Middle frontal gyrus (tissue), 1 donor: ENCODE measurements at regions not wholly inside any gene's neighbourhood (a gene's known extent, or its start where the extent isn't known, plus 50 kb on each side); places are given as distances from the start of the nearest gene placed in this dataset.

Source experiments
- DNase-seq: peaks from one replicate; pipeline ENCODE4 v3.0.0-alpha.2; 2015; ENCODE audit warnings: low spot score; ENCODE audit errors: extremely low spot score

GRCh38 chr9:75610246-75610645, 280.2 kb upstream of the PCSK5 start:
- DNase-seq, result no peak

- no peak for DNase-seq
Measured at GRCh38 chr9:75612205-75612604, 278.3 kb upstream of the PCSK5 start.

GRCh38 chr9:75612754-75613153, 277.7 kb upstream of the PCSK5 start:
- DNase-seq, result no peak

GRCh38 chr9:75615284-75615683, 275.2 kb upstream of the PCSK5 start:
- no peak for DNase-seq

GRCh38 chr9:75616052-75616451, 274.4 kb upstream of the PCSK5 start:
- no peak for DNase-seq

- DNase-seq, result no peak
Measured at GRCh38 chr9:75616841-75617566, 273.5 kb upstream of the PCSK5 start.

- DNase-seq, result no peak
Measured at GRCh38 chr9:75623462-75623861, 267.0 kb upstream of the PCSK5 start.

GRCh38 chr9:75624998-75625397, 265.5 kb upstream of the PCSK5 start:
- no peak for DNase-seq

- no peak for DNase-seq
Measured at GRCh38 chr9:75626860-75627259, 263.6 kb upstream of the PCSK5 start.

GRCh38 chr9:75628952-75629351, 261.5 kb upstream of the PCSK5 start:
- DNase-seq, result no peak

- no peak for DNase-seq
Measured at GRCh38 chr9:75633451-75634057, 256.9 kb upstream of the PCSK5 start.

GRCh38 chr9:75636427-75637045, 253.9 kb upstream of the PCSK5 start:
- no peak for DNase-seq

GRCh38 chr9:75639971-75640610, 250.4 kb upstream of the PCSK5 start:
- DNase-seq, result no peak

GRCh38 chr9:75642522-75642921, 248.0 kb upstream of the PCSK5 start:
- DNase-seq, result no peak

GRCh38 chr9:75644649-75645048, 245.8 kb upstream of the PCSK5 start:
- no peak for DNase-seq

- no peak for DNase-seq
Measured at GRCh38 chr9:75648034-75648433, 242.4 kb upstream of the PCSK5 start.

GRCh38 chr9:75649060-75649459, 241.4 kb upstream of the PCSK5 start:
- DNase-seq, result no peak

GRCh38 chr9:75651709-75652108, 238.8 kb upstream of the PCSK5 start:
- no peak for DNase-seq

- no peak for DNase-seq
Measured at GRCh38 chr9:75653335-75653734, 237.1 kb upstream of the PCSK5 start.

- no peak for DNase-seq
Measured at GRCh38 chr9:75653750-75654149, 236.7 kb upstream of the PCSK5 start.

- no peak for DNase-seq
Measured at GRCh38 chr9:75657015-75657414, 233.5 kb upstream of the PCSK5 start.

- DNase-seq, result no peak
Measured at GRCh38 chr9:75658301-75658905, 232.1 kb upstream of the PCSK5 start.
